HG03565 (cell line): ENCODE measurements at regions not wholly inside any gene's neighbourhood (a gene's known extent, or its start where the extent isn't known, plus 50 kb on each side); places are given as distances from the start of the nearest gene placed in this dataset.
A peak's percentile ranks its signal among the peaks of the same experiment; 100 is the strongest.

ENCODE experiments used
- ATAC-seq: cut with Tn5 transposase; IDR thresholded peaks from one replicate; pipeline ENCODE4 v1.9.1; 2021; ENCODE audit warnings: mild to moderate bottlenecking, moderate library complexity; ENCODE audit not compliant: unreplicated experiment

- no peak for ATAC-seq
Observed at GRCh38 chr2:455015-455705, 167.3 kb upstream of the ALKAL2 start.

GRCh38 chr2:453132-453531 is 165.2 kb upstream of the ALKAL2 start:
- ATAC-seq = no peak

- ATAC-seq = no peak
Observed at GRCh38 chr2:451495-451894, 163.6 kb upstream of the ALKAL2 start.

GRCh38 chr2:449246-450067 is 161.6 kb upstream of the ALKAL2 start:
- no peak for ATAC-seq

- no peak for ATAC-seq
Observed at GRCh38 chr2:447902-448665, 160.2 kb upstream of the ALKAL2 start.

GRCh38 chr2:446963-447530 is 159.2 kb upstream of the ALKAL2 start:
- ATAC-seq = no peak

GRCh38 chr2:446303-446874 is 158.5 kb upstream of the ALKAL2 start:
- no peak for ATAC-seq

GRCh38 chr2:445896-446295 is 158.0 kb upstream of the ALKAL2 start:
- no peak for ATAC-seq

GRCh38 chr2:444937-445884 is 157.3 kb upstream of the ALKAL2 start:
- no peak for ATAC-seq

GRCh38 chr2:443741-444140 is 155.8 kb upstream of the ALKAL2 start:
- no peak for ATAC-seq

GRCh38 chr2:443216-443615 is 155.3 kb upstream of the ALKAL2 start:
- ATAC-seq = no peak

- peak; percentile 44 for ATAC-seq
Observed at GRCh38 chr2:441258-442022, 153.5 kb upstream of the ALKAL2 start.

- ATAC-seq = no peak
Observed at GRCh38 chr2:440403-440740, 152.5 kb upstream of the ALKAL2 start.

- no peak for ATAC-seq
Observed at GRCh38 chr2:439556-440402, 151.9 kb upstream of the ALKAL2 start.

- no peak for ATAC-seq
Observed at GRCh38 chr2:439077-439476, 151.2 kb upstream of the ALKAL2 start.

- peak; percentile 99 for ATAC-seq
Observed at GRCh38 chr2:437756-438393, 150.0 kb upstream of the ALKAL2 start.

GRCh38 chr2:437180-437579 is 149.3 kb upstream of the ALKAL2 start:
- no peak for ATAC-seq

- ATAC-seq = no peak
Observed at GRCh38 chr2:436205-436604, 148.3 kb upstream of the ALKAL2 start.
